A673 (cell line): ENCODE measurements at regions not wholly inside any gene's neighbourhood (a gene's known extent, or its start where the extent isn't known, plus 50 kb on each side); places are given as distances from the start of the nearest gene placed in this dataset.

Source experiments
- BruUV-seq: library from RNA; stranded (reverse); fragments of 400-500 nt; replicated peaks from 2 replicates; lab custom pipeline; 2021; lab: Mats Ljungman, UMichigan
- CTCF ChIA-PET: fragments of 300-600 bp; sonication (Branson Sonifier 250); formaldehyde crosslinking; loops from one replicate; lab custom pipeline; 2022; ENCODE audit warnings: antibody characterized with exemption; lab: Charles Lee
- POLR2A ChIA-PET: fragments of 300-600 bp; sonication (Branson Sonifier 250); formaldehyde crosslinking; loops from one replicate; lab custom pipeline; 2022; ENCODE audit warnings: antibody characterized with exemption; ENCODE audit not compliant: low non-redundant PET; lab: Charles Lee
- DNase-seq: peaks from one replicate; pipeline ENCODE4 v3.0.0-alpha.2; 2015; ENCODE audit warnings: low spot score
- H3K27ac ChIP-seq: fragments of 200-600 bp; sonication (generic); 2 replicates; pipeline ENCODE4 v1.5.1; 2016; ENCODE audit warnings: mixed run types, low read depth, mild to moderate bottlenecking, mixed read lengths, antibody characterized with exemption, low read length; ENCODE audit not compliant: poor library complexity, severe bottlenecking
- H3K27me3 ChIP-seq: fragments of 200-600 bp; sonication (generic); replicated peaks from 2 replicates; pipeline ENCODE4 v1.6.1; 2017; ENCODE audit warnings: mixed run types, low read depth, mild to moderate bottlenecking, mixed read lengths, antibody characterized with exemption, low read length; ENCODE audit not compliant: insufficient read depth, poor library complexity
- H3K36me3 ChIP-seq: fragments of 200-600 bp; sonication (generic); 2 replicates; pipeline ENCODE4 v1.6.1; 2016; ENCODE audit warnings: mixed run types, mild to moderate bottlenecking, mixed read lengths, antibody characterized with exemption, low read length; ENCODE audit not compliant: insufficient read depth, poor library complexity, severe bottlenecking
- H3K4me1 ChIP-seq: fragments of 200-600 bp; sonication (generic); 2 replicates; pipeline ENCODE4 v1.6.1; 2017; ENCODE audit warnings: mixed run types, mild to moderate bottlenecking, mixed read lengths, antibody characterized with exemption, low read length; ENCODE audit not compliant: insufficient read depth, poor library complexity, severe bottlenecking
- H3K4me3 ChIP-seq: fragments of 200-600 bp; sonication (generic); 2 replicates; pipeline ENCODE4 v1.5.1; 2016; ENCODE audit warnings: low read depth, mixed run types, mild to moderate bottlenecking, mixed read lengths, low read length; ENCODE audit not compliant: poor library complexity, severe bottlenecking
- H3K9me3 ChIP-seq: fragments of 200-600 bp; sonication (generic); 2 replicates; pipeline ENCODE4 v1.6.1; 2016; ENCODE audit warnings: mixed run types, low read depth, mild to moderate bottlenecking, mixed read lengths, antibody characterized with exemption, low read length; ENCODE audit not compliant: poor library complexity, severe bottlenecking
- CTCF ChIP-seq: fragments of 300-800, 200-600 bp; sonication (generic); conservative IDR thresholded peaks from 2 replicates; pipeline ENCODE4 v1.5.1; 2017; ENCODE audit warnings: low read depth, mild to moderate bottlenecking, antibody characterized with exemption, low read length, moderate library complexity, mixed read lengths
- EZH2 ChIP-seq: fragments of 200-600 bp; sonication (generic); IDR thresholded peaks from 2 replicates; pipeline ENCODE4 v1.6.1; 2017; ENCODE audit warnings: borderline replicate concordance, low read depth, mild to moderate bottlenecking, mixed read lengths, antibody characterized with exemption, low read length; ENCODE audit not compliant: poor library complexity, severe bottlenecking
- intact Hi-C: fragments of 100-400 bp; cut with micrococcal nuclease; formaldehyde crosslinking; loops from one replicate; pipeline ENCODE4 v1.10.0; 2022; ENCODE audit not compliant: unreplicated experiment

GRCh38 chr15:36390491-36390890 lies 188.9 kb upstream of the CDIN1 start:
- H3K27me3 ChIP-seq, result no peaks in the 10 kb centered on the region
- intact Hi-C loops, result no loop called here
- ChIA-PET CTCF (no interaction called here), POLR2A (no interaction called here)
- no peak for TF ChIP-seq CTCF
- TF ChIP-seq EZH2, result no peak
- no peak overlapping the region for H3K4me3 ChIP-seq
- DNase-seq, result no peak
- H3K27ac ChIP-seq, result no peak overlapping the region
- no peaks in the 10 kb centered on the region for H3K4me1 ChIP-seq
- no peaks in the 10 kb centered on the region for H3K36me3 ChIP-seq
- no TSS peak for BruUV-seq
- H3K9me3 ChIP-seq, result no peaks in the 10 kb centered on the region

- no peak for DNase-seq
- H3K36me3 ChIP-seq, result no peaks in the 10 kb centered on the region
- intact Hi-C loops, result no loop called here
- ChIA-PET CTCF (no interaction called here), POLR2A (no interaction called here)
- TF ChIP-seq CTCF, result no peak
- no peak for TF ChIP-seq EZH2
- H3K4me1 ChIP-seq, result no peaks in the 10 kb centered on the region
- H3K27me3 ChIP-seq, result no peaks in the 10 kb centered on the region
- no TSS peak for BruUV-seq
- no peak overlapping the region for H3K4me3 ChIP-seq
- H3K27ac ChIP-seq, result no peak overlapping the region
- H3K9me3 ChIP-seq, result no peaks in the 10 kb centered on the region
Measured at GRCh38 chr15:36392676-36393266, 186.7 kb upstream of the CDIN1 start.

GRCh38 chr15:36398212-36398611 lies 181.2 kb upstream of the CDIN1 start:
- Histone ChIP-seq H3K4me3 (no peak overlapping the region), H3K4me1 (peaks cover 8% of the 10 kb centered on the region), H3K27me3 (no peaks in the 10 kb centered on the region), H3K9me3 (no peaks in the 10 kb centered on the region), H3K36me3 (no peaks in the 10 kb centered on the region), H3K27ac (no peak overlapping the region)
- no peak for TF ChIP-seq EZH2
- no peak for TF ChIP-seq CTCF
- DNase-seq, result no peak
- ChIA-PET POLR2A (no interaction called here), CTCF (no interaction called here)
- BruUV-seq, result no TSS peak
- intact Hi-C loops, result no loop called here
